ENCODE measurements at regions not wholly inside any gene's neighbourhood (a gene's known extent, or its start where the extent isn't known, plus 50 kb on each side); places are given as distances from the start of the nearest gene placed in this dataset.
"Not testable (repeated sequence)": the region's sequence is repeated elsewhere in the genome, so short reads cannot be mapped to it uniquely, and the experiment has no call there.

DNA sequence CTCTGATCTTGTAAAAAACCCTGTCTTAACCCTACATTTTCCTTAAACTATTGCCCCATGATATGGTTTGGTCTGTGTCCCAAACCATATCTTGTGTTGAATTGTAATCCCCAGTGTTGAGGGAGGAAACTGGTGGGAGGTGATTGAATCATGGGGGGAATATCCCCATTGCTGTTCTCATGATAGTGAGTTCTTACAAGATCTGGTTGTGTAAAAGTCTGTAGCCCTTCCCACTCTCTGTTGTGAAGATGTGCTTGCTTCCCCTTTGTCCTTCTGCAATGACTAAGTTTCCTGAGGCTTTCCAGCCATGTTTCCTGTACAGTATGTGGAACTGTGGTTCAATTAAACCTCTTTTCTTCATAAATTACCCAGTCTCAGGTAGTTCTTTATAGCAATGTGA is 881.4 kb downstream of the DIPK2A start:
- Histone ChIP-seq H3K36me3 (ENCODE audit: control insufficient read depth, insufficient read depth, low read length) (no peaks in the 10 kb centered on the region), H3K27ac (ENCODE audit: low read depth, low read length) (no peak overlapping the region), H3K9me3 (ENCODE audit: control insufficient read depth, low read length) (no peaks in the 10 kb centered on the region), H3K9ac (ENCODE audit: extremely low read depth, low read length, poor library complexity, severe bottlenecking) (no peak overlapping the region), H3K4me3 (ENCODE audit: low read length) (no peak overlapping the region), H3K4me1 (ENCODE audit: control insufficient read depth, insufficient read depth, low read length) (no peaks in the 10 kb centered on the region), H3K27me3 (ENCODE audit: control insufficient read depth, insufficient read depth, low read length, poor library complexity, severe bottlenecking) (no peaks in the 10 kb centered on the region)
- Mint-ChIP-seq H3K4me1 (no peaks in the 10 kb centered on the region), H3K9me3 (no peaks in the 10 kb centered on the region), H3K4me3 (no peak overlapping the region), H3K27ac (no peak overlapping the region), H3K36me3 (ENCODE audit: low read depth) (no peaks in the 10 kb centered on the region), H3K27me3 (ENCODE audit: insufficient read depth) (no peaks in the 10 kb centered on the region)
- TF ChIP-seq, protein P1, sequence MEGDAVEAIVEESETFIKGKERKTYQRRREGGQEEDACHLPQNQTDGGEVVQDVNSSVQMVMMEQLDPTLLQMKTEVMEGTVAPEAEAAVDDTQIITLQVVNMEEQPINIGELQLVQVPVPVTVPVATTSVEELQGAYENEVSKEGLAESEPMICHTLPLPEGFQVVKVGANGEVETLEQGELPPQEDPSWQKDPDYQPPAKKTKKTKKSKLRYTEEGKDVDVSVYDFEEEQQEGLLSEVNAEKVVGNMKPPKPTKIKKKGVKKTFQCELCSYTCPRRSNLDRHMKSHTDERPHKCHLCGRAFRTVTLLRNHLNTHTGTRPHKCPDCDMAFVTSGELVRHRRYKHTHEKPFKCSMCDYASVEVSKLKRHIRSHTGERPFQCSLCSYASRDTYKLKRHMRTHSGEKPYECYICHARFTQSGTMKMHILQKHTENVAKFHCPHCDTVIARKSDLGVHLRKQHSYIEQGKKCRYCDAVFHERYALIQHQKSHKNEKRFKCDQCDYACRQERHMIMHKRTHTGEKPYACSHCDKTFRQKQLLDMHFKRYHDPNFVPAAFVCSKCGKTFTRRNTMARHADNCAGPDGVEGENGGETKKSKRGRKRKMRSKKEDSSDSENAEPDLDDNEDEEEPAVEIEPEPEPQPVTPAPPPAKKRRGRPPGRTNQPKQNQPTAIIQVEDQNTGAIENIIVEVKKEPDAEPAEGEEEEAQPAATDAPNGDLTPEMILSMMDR (conservative IDR thresholded peaks at IDR 0.05), result no peak
- no peak for DNase-seq

DNA sequence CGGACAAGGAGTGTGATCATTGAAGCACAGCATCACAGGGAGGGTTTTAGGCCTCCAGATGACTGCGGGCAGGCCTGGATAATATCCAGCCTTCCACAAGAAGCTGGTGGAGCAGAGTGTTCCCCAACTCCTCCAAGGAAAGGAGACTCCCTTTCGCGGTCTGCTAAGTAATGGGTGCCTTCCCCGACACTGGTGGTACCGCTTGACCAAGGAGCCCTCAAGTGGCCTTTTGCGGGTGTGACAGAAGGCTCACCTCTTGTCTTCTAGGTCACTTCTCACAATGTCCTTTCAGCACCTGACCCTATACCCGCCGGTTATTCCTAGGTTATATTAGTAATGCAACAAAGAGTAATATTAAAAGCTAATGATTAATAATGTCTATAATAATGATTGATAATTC is 882.4 kb downstream of the DIPK2A start:
- H3K9ac ChIP-seq (ENCODE audit: extremely low read depth, low read length, poor library complexity, severe bottlenecking); H3K27ac Mint-ChIP-seq; H3K4me1 ChIP-seq (ENCODE audit: control insufficient read depth, insufficient read depth, low read length); H3K4me3 ChIP-seq (ENCODE audit: low read length); H3K9me3 Mint-ChIP-seq; H3K27me3 Mint-ChIP-seq (ENCODE audit: insufficient read depth); H3K27me3 ChIP-seq (ENCODE audit: control insufficient read depth, insufficient read depth, low read length, poor library complexity, severe bottlenecking); H3K36me3 Mint-ChIP-seq (ENCODE audit: low read depth); H3K9me3 ChIP-seq (ENCODE audit: control insufficient read depth, low read length); H3K4me3 Mint-ChIP-seq; H3K27ac ChIP-seq (ENCODE audit: low read depth, low read length); H3K4me1 Mint-ChIP-seq; H3K36me3 ChIP-seq (ENCODE audit: control insufficient read depth, insufficient read depth, low read length): not testable (repeated sequence)
- TF ChIP-seq, protein P1 (conservative IDR thresholded peaks at IDR 0.05), result peak; percentile 41
- WGBS, 2 experiments (ENCODE audit: insufficient coverage in 1 of 2, insufficient read length in 1 of 2), result 83 to 92% methylated on average over 2 to 7 of the region's 9 CpGs
- peak; percentile 59 for DNase-seq

DNA sequence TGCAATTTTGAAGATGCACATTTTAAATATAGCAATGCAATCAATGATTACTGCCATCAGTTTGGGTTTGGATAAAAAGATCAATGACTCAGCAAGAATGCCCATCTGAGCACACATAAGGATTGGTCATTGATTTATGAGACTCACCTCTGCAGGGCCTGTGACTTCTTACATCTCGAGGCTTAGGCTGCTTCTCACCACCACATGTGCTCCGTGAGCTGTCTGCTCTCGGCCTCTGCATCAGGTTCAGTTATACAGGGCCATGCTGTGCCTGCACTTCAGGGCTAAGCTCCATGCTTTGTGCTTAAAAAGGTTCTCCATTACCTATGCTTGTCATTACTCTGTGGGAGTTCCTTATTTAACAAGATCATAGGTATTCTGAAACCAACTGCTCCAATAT is 887.5 kb downstream of the DIPK2A start:
- Mint-ChIP-seq H3K9me3 (no peaks in the 10 kb centered on the region), H3K4me3 (no peak overlapping the region), H3K4me1 (no peaks in the 10 kb centered on the region), H3K27me3 (ENCODE audit: insufficient read depth) (no peaks in the 10 kb centered on the region), H3K36me3 (ENCODE audit: low read depth) (no peaks in the 10 kb centered on the region), H3K27ac (no peak overlapping the region)
- TF ChIP-seq, protein P1 (conservative IDR thresholded peaks at IDR 0.05), result no peak
- H3K36me3 ChIP-seq (ENCODE audit: control insufficient read depth, insufficient read depth, low read length), result no peaks in the 10 kb centered on the region
- H3K27ac ChIP-seq (ENCODE audit: low read depth, low read length), result no peak overlapping the region
- no peaks in the 10 kb centered on the region for H3K9me3 ChIP-seq (ENCODE audit: control insufficient read depth, low read length)
- no peaks in the 10 kb centered on the region for H3K4me1 ChIP-seq (ENCODE audit: control insufficient read depth, insufficient read depth, low read length)
- H3K4me3 ChIP-seq (ENCODE audit: low read length), result no peak overlapping the region
- no peak for DNase-seq
- no peaks in the 10 kb centered on the region for H3K27me3 ChIP-seq (ENCODE audit: control insufficient read depth, insufficient read depth, low read length, poor library complexity, severe bottlenecking)
- WGBS, 2 experiments (ENCODE audit: insufficient coverage in 1 of 2, insufficient read length in 1 of 2), result 64 to 86% methylated on average over 3 of the region's 3 CpGs
- no peak overlapping the region for H3K9ac ChIP-seq (ENCODE audit: extremely low read depth, low read length, poor library complexity, severe bottlenecking)
